ENCODE measurements at regions not wholly inside any gene's neighbourhood (a gene's known extent, or its start where the extent isn't known, plus 50 kb on each side); places are given as distances from the start of the nearest gene placed in this dataset.

DNA sequence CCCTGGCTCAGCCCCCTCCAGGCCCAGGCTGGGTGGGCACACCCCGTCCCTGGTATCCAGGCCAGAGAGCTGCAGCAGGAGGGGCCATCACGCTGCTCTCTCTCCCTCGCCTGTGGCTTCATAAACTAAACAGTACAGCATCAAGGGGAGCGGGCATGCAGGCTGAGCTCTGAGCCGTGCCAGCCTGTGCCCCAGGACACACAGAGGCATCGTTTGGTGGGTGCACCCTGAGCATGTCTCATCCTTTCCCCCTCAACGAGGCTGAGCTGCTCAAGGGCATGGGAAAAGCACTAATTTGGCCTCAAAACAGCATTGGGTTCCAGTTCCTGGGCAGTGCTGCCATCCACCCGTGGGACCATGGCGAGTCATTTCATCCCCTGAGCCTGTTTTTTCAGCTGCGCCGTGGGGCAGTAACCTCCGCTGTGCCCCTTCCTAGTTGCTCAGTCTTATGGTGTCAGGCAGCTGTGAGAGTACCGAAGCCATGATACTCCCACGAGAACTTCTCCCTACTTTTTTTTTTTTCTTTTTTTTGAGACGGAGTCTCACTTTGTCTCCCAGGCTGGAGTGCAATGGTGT, 79.6 kb downstream of the CPN2 start:
- TF ChIP-seq, protein P1, sequence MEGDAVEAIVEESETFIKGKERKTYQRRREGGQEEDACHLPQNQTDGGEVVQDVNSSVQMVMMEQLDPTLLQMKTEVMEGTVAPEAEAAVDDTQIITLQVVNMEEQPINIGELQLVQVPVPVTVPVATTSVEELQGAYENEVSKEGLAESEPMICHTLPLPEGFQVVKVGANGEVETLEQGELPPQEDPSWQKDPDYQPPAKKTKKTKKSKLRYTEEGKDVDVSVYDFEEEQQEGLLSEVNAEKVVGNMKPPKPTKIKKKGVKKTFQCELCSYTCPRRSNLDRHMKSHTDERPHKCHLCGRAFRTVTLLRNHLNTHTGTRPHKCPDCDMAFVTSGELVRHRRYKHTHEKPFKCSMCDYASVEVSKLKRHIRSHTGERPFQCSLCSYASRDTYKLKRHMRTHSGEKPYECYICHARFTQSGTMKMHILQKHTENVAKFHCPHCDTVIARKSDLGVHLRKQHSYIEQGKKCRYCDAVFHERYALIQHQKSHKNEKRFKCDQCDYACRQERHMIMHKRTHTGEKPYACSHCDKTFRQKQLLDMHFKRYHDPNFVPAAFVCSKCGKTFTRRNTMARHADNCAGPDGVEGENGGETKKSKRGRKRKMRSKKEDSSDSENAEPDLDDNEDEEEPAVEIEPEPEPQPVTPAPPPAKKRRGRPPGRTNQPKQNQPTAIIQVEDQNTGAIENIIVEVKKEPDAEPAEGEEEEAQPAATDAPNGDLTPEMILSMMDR (IDR thresholded peaks at IDR 0.05; ENCODE audit: poor library complexity), result no peak
- TF ChIP-seq EZH2phosphoT487 (IDR thresholded peaks at IDR 0.05; ENCODE audit: low read depth, severe bottlenecking, unreplicated experiment), result no peak
